ENCODE measurements at regions not wholly inside any gene's neighbourhood (a gene's known extent, or its start where the extent isn't known, plus 50 kb on each side); places are given as distances from the start of the nearest gene placed in this dataset.

- ATAC-seq (no peak), DNase-seq (no peak)
- H3K4me1 ChIP-seq (ENCODE audit: low read depth): no peaks in the 10 kb centered on the region
- no peaks in the 10 kb centered on the region for H3K9me3 ChIP-seq
- H3K4me3 ChIP-seq: no peak overlapping the region
- intact Hi-C loops (cut with DNase I, micrococcal nuclease): no loop called here
- H3K36me3 ChIP-seq (ENCODE audit: low read depth): no peaks in the 10 kb centered on the region
- no peak for TF ChIP-seq CTCF (IDR thresholded peaks at IDR 0.05)
Measured at GRCh38 chr13:88000239-88000638, 329.1 kb downstream of the SLITRK5 start.

- intact Hi-C loops (cut with DNase I, micrococcal nuclease): no loop called here
- no peak for ATAC-seq
- no peak for DNase-seq
- Histone ChIP-seq H3K4me1 (ENCODE audit: low read depth) (no peaks in the 10 kb centered on the region), H3K36me3 (ENCODE audit: low read depth) (no peaks in the 10 kb centered on the region), H3K4me3 (no peak overlapping the region), H3K9me3 (no peaks in the 10 kb centered on the region)
- no peak for TF ChIP-seq CTCF (IDR thresholded peaks at IDR 0.05)
Measured at GRCh38 chr13:88000787-88001186, 329.6 kb downstream of the SLITRK5 start.

- no peak for TF ChIP-seq CTCF (IDR thresholded peaks at IDR 0.05)
- intact Hi-C loops (cut with DNase I, micrococcal nuclease): no loop called here
- H3K4me3 ChIP-seq: no peak overlapping the region
- H3K36me3 ChIP-seq (ENCODE audit: low read depth): no peaks in the 10 kb centered on the region
- no peak for ATAC-seq
- peaks cover 5% of the 10 kb centered on the region for H3K9me3 ChIP-seq
- no peaks in the 10 kb centered on the region for H3K4me1 ChIP-seq (ENCODE audit: low read depth)
- no peak for DNase-seq
Measured at GRCh38 chr13:88005188-88005587, 334.0 kb downstream of the SLITRK5 start.

GRCh38 chr13:88014527-88014926 lies 343.4 kb downstream of the SLITRK5 start:
- H3K36me3 ChIP-seq (ENCODE audit: low read depth): no peaks in the 10 kb centered on the region
- intact Hi-C loops (cut with DNase I, micrococcal nuclease): no loop called here
- peaks cover 10% of the 10 kb centered on the region for H3K9me3 ChIP-seq
- no peaks in the 10 kb centered on the region for H3K4me1 ChIP-seq (ENCODE audit: low read depth)
- no peak for TF ChIP-seq CTCF (IDR thresholded peaks at IDR 0.05)
- DNase-seq (no peak), ATAC-seq (no peak)
- no peak overlapping the region for H3K4me3 ChIP-seq

GRCh38 chr13:88022431-88023208 lies 351.4 kb downstream of the SLITRK5 start:
- no peaks in the 10 kb centered on the region for H3K36me3 ChIP-seq (ENCODE audit: low read depth)
- DNase-seq: no peak
- H3K4me1 ChIP-seq (ENCODE audit: low read depth): no peaks in the 10 kb centered on the region
- no peak for ATAC-seq
- no peak overlapping the region for H3K4me3 ChIP-seq
- TF ChIP-seq CTCF (IDR thresholded peaks at IDR 0.05): no peak
- no peaks in the 10 kb centered on the region for H3K9me3 ChIP-seq
- intact Hi-C loops (cut with DNase I, micrococcal nuclease): no loop called here
